ENCODE measurements at regions not wholly inside any gene's neighbourhood (a gene's known extent, or its start where the extent isn't known, plus 50 kb on each side); places are given as distances from the start of the nearest gene placed in this dataset.

- TF ChIP-seq PRDM10 (IDR thresholded peaks at IDR 0.05; ENCODE audit: partially characterized antibody) (no peak), POLR2AphosphoS2 (IDR thresholded peaks at IDR 0.05; ENCODE audit: low read length) (no peak), ZNF609 (CRISPR knock-in tag; IDR thresholded peaks at IDR 0.05; ENCODE audit: borderline replicate concordance) (no peak), ETV6 (IDR thresholded peaks at IDR 0.05; ENCODE audit: borderline replicate concordance in 1 of 2, low read depth in 2 of 2, low read length in 1 of 2) (no peak), ETV6 (CRISPR knock-in tag; IDR thresholded peaks at IDR 0.05; ENCODE audit: borderline replicate concordance) (no peak)
These were observed 154.3 kb upstream of the EOLA2 start (continued) for GRCh38 chrX:150092549-150092948.

All from K562 (cell line).